ENCODE measurements at regions not wholly inside any gene's neighbourhood (a gene's known extent, or its start where the extent isn't known, plus 50 kb on each side); places are given as distances from the start of the nearest gene placed in this dataset.

GRCh38 chr10:94052281-94052680 is 58.5 kb downstream of the PLCE1 start:
- TF ChIP-seq TAF1 (IDR thresholded peaks at IDR 0.05; ENCODE audit: low read depth, low read length) = no peak
- no peak for TF ChIP-seq POLR2AphosphoS5 (IDR thresholded peaks at IDR 0.05; ENCODE audit: low read depth, low read length)
- TF ChIP-seq POLR2A (IDR thresholded peaks at IDR 0.05; ENCODE audit: low read depth, low read length) = no peak
- no peak for TF ChIP-seq POU2F2 (IDR thresholded peaks at IDR 0.05; ENCODE audit: low read depth, low read length)
- TF ChIP-seq SPI1 (IDR thresholded peaks at IDR 0.05; ENCODE audit: low read depth, low read length) = no peak
- no peak for TF ChIP-seq PAX5 (IDR thresholded peaks at IDR 0.05; ENCODE audit: insufficient read depth, low read length, severe bottlenecking)

All from GM12891 (cell line).